Ishikawa (cell line): ENCODE measurements at regions not wholly inside any gene's neighbourhood (a gene's known extent, or its start where the extent isn't known, plus 50 kb on each side); places are given as distances from the start of the nearest gene placed in this dataset.

Source experiments
- CEBPB ChIP-seq: IDR thresholded peaks from 2 replicates; pipeline ENCODE4 v1.6.1; 2012
- CREB1 ChIP-seq: IDR thresholded peaks from 2 replicates; pipeline ENCODE4 v1.6.1; 2012; ENCODE audit warnings: low read depth
- EGR1 ChIP-seq: IDR thresholded peaks from 2 replicates; pipeline ENCODE4 v1.6.1; 2012
- EP300 ChIP-seq: IDR thresholded peaks from 2 replicates; pipeline ENCODE4 v1.6.1; 2012; ENCODE audit warnings: borderline replicate concordance
- FOXM1 ChIP-seq: IDR thresholded peaks from 2 replicates; pipeline ENCODE4 v1.6.1; 2012; ENCODE audit warnings: low read depth, borderline replicate concordance
- NFIC ChIP-seq: IDR thresholded peaks from 2 replicates; pipeline ENCODE4 v1.6.1; 2012
- RAD21 ChIP-seq: IDR thresholded peaks from 2 replicates; pipeline ENCODE4 v1.6.1; 2012; ENCODE audit warnings: low read depth
- REST ChIP-seq: IDR thresholded peaks from 2 replicates; pipeline ENCODE4 v1.6.1; 2012; ENCODE audit warnings: low read depth, mild to moderate bottlenecking
- TAF1 ChIP-seq: IDR thresholded peaks from 2 replicates; pipeline ENCODE4 v1.6.1; 2012; ENCODE audit warnings: low read depth, mild to moderate bottlenecking
- TCF12 ChIP-seq: IDR thresholded peaks from 2 replicates; pipeline ENCODE4 v1.6.1; 2012; ENCODE audit warnings: low read depth
- TEAD4 ChIP-seq: IDR thresholded peaks from 2 replicates; pipeline ENCODE4 v1.6.1; 2012
- USF1 ChIP-seq: IDR thresholded peaks from 2 replicates; pipeline ENCODE4 v1.6.1; 2012
- YY1 ChIP-seq: IDR thresholded peaks from 2 replicates; pipeline ENCODE4 v1.6.1; 2012; ENCODE audit warnings: low read depth
- ZBTB7A ChIP-seq: IDR thresholded peaks from 2 replicates; pipeline ENCODE4 v1.6.1; 2012; ENCODE audit warnings: low read depth
- TF ChIP-seq, protein P1 (sequence below): IDR thresholded peaks from 2 replicates; pipeline ENCODE4 v1.6.1; 2012

DNA sequence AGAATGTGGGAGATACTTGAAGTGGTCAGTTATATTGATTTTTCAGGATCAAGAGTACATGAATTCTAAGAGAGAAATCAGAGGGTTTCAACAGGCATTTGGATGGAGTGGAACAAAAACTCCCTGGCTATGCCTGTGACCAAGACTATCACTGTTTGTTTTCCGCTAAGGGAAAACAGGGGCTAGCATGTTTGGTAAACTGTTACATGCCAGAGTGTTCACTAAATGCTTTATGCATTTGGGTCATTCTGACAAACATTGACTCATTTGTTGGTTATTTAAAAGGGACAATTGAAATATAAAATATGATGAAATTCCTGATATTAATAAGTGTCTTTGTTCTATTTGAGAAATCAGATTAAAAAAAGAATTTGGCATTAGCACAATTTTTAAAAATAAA is 603.9 kb upstream of the KCNMB2 start:
- TF ChIP-seq REST = no peak
- no peak for TF ChIP-seq CREB1
- TF ChIP-seq NFIC = no peak
- no peak for TF ChIP-seq TEAD4
- TF ChIP-seq TAF1 = no peak
- TF ChIP-seq RAD21 = no peak
- no peak for TF ChIP-seq EP300
- TF ChIP-seq, protein P1, sequence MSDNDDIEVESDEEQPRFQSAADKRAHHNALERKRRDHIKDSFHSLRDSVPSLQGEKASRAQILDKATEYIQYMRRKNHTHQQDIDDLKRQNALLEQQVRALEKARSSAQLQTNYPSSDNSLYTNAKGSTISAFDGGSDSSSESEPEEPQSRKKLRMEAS = no peak
- TF ChIP-seq FOXM1 = no peak
- no peak for TF ChIP-seq TCF12
- TF ChIP-seq EGR1 = no peak
- TF ChIP-seq CEBPB = no peak
- TF ChIP-seq ZBTB7A = no peak
- no peak for TF ChIP-seq YY1
- no peak for TF ChIP-seq USF1

DNA sequence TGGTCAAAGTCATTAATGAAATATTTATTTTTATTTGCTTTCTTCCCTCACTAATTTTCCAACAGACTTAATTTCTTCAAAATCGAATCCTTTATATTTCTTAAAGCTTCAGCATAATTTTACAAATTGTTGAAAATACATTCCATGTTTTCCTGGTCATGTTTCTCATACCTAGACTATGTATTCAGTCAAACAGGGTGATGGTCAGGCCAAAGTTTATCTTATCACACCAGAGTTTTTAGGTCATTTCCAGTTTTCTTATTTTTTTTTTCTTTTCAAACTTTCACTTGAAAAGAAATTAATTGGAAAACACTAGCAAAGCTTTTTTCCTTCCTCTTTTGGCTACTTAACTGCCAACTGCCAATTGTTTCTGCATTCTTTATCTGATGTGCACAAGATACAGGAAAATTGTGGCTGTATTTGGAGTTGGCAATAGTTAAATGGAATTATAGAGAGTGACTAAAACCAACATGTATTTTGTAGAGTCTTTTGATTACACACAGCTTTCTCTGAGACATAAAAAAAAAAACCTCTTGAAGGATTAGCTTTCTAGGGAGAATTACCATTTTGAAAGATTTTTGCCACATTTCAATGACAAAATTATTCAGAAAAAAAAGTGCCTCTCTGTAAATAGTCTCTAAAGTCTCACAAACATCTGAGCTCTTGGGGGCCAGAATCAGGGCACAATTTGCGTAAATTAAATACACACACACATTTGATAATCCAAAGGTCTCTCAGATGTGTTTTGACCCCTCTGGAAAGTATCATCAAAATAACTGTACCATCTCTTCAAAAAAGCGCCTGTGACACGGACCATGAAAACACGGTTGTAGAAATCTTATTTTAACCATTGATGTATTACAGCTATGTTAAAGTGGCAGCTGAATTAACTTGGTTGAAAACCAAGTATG is 603.2 kb upstream of the KCNMB2 start:
- TF ChIP-seq, protein P1 = no peak
- no peak for TF ChIP-seq RAD21
- TF ChIP-seq YY1 = no peak
- no peak for TF ChIP-seq CREB1
- TF ChIP-seq CEBPB = no peak
- TF ChIP-seq TEAD4 = no peak
- TF ChIP-seq TCF12 = no peak
- no peak for TF ChIP-seq FOXM1
- no peak for TF ChIP-seq REST
- TF ChIP-seq ZBTB7A = no peak
- TF ChIP-seq USF1 = no peak
- TF ChIP-seq EGR1 = no peak
- no peak for TF ChIP-seq TAF1
- no peak for TF ChIP-seq NFIC

DNA sequence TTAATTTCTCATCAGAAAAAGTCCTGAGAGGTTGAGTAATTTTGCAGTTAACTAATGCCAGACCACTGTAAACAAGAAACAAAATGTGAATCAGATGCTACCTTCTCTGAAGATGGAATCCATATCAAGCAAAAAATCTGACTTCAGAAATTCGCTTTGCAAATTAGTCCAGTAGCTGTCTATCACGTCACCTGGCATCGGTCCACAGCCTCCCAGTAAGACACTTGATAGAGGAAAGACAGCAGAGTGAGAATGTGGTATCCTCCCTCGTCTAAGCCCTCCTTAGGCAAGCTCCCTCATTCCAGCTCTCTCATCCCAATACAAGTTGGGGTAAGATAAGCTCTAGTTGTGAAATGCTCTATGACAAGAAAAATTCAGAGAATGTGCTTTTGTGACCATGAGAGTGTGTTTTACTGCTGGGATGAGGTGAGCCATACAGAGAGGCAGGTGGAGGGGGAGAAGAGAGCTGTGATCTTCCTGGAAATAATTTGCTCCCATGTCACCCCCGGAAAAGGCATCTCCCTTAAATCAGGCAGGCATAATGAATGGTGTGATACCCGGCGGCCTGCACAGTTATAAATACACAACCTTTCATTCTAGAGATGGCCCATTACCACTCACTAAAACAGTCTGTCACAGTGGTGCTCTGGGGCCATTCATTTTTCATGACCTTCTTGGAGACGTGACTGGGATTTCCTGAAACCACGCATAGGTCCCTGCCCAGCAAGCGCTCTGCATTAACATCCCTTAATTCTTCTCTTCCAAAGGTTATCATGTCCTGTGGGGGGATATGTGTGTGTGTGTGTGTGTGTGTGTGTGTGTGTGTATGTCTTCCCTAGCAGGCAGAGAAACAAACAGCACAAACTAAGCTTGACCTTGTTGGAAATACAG is 602.0 kb upstream of the KCNMB2 start:
- TF ChIP-seq TAF1 (no peak), FOXM1 (no peak), EP300 (no peak), YY1 (no peak), ZBTB7A (no peak), REST (no peak), TCF12 (no peak), USF1 (no peak), CEBPB (no peak), TEAD4 (no peak), RAD21 (no peak), CREB1 (no peak), NFIC (no peak), EGR1 (no peak)
- TF ChIP-seq, protein P1 = no peak
